ENCODE measurements at regions not wholly inside any gene's neighbourhood (a gene's known extent, or its start where the extent isn't known, plus 50 kb on each side); places are given as distances from the start of the nearest gene placed in this dataset.
"Not testable (repeated sequence)": the region's sequence is repeated elsewhere in the genome, so short reads cannot be mapped to it uniquely, and the experiment has no call there.

- DNase-seq (ENCODE audit: insufficient read length, low spot score): no peak
- FAIRE-seq: no peak
These were observed 404.8 kb upstream of the ACVR2A start for GRCh38 chr2:147439986-147440385.

DNA sequence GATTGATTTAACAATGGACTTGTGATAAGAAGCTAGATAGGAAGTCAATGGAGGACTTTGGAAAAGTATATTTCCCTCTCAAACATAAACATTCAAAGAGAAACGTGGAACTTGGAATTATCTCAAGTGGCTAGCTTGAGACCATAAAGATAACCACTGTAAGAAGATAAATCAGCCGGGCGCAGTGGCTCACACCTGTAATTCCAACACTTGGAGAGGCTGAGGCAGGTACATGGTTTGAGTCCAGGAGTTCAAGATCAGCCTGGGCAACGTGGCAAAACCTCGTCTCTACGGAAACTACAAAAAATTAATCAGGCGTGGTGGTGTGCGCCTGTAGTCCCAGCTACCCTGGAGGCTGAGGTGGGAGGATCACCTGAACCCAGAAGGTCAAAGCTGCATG, 405.9 kb upstream of the ACVR2A start:
- FAIRE-seq (no peak), DNase-seq (ENCODE audit: insufficient read length, low spot score) (no peak)

DNA sequence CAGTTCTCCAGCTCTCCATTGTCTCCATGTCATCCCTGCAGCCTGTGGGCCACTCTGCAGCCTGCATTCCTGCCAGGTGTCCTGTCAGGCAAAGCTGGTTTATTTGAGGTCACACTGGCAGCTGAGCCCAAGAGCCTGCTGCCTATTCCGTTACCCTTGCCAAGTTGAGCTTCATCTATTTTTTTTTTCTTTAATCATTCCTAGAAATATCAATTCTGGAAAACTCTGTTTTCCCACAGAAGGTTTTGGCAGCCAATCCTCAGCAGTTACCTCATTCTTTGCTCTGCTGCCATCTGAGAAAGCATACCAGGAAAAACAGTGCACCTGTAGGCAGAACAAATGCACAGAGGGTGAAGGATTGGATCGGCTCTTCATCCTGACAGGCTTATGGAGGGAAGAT, 411.0 kb upstream of the ACVR2A start:
- DNase-seq (ENCODE audit: insufficient read length, low spot score) (no peak), FAIRE-seq (no peak)

- DNase-seq (ENCODE audit: insufficient read length, low spot score): no peak
These were observed 414.4 kb upstream of the ACVR2A start for GRCh38 chr2:147430408-147430807.

GRCh38 chr2:147428120-147428747, 416.6 kb upstream of the ACVR2A start:
- no peak for FAIRE-seq

More at GRCh38 chr2:147430408-147430807, 414.4 kb upstream of the ACVR2A start:
- no peak for FAIRE-seq

DNA sequence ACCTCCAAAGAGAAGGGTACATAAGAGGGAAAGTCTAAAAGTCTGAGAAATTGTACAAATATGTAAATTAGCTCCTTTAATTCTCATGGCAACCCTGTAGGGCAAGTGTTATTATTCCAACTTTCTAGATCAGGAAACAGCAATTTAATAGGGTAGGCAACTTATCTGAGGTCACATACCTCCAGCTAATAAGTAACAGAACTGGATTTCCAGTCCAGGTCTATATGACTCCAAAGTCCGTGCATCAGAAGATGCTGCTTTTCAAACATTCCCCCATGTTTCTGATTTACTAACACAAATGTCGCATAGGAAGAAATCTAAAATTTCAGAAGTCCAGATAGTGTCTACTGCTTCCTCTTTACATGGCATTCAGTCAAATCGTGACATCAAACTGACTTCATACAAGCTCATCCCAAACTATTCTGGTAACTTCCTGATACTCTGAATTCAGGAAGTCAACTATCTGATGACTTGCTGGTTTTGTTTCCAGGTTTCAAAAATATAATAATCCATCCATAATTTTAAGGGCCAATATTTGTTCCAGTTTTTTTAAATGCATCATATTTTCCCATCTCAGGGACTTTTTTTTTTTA, 419.3 kb upstream of the ACVR2A start:
- DNase-seq (ENCODE audit: insufficient read length, low spot score) (no peak), FAIRE-seq (no peak)

More at GRCh38 chr2:147428120-147428747, 416.6 kb upstream of the ACVR2A start:
- no peak for DNase-seq (ENCODE audit: insufficient read length, low spot score)

GRCh38 chr2:147424766-147425165, 420.1 kb upstream of the ACVR2A start:
- FAIRE-seq (no peak), DNase-seq (ENCODE audit: insufficient read length, low spot score) (no peak)

- no peak for DNase-seq (ENCODE audit: insufficient read length, low spot score)
- no peak for FAIRE-seq
These were observed 423.7 kb upstream of the ACVR2A start for GRCh38 chr2:147420947-147421675.

GRCh38 chr2:147420517-147420916, 424.3 kb upstream of the ACVR2A start:
- DNase-seq (ENCODE audit: insufficient read length, low spot score) (no peak), FAIRE-seq (no peak)

DNA sequence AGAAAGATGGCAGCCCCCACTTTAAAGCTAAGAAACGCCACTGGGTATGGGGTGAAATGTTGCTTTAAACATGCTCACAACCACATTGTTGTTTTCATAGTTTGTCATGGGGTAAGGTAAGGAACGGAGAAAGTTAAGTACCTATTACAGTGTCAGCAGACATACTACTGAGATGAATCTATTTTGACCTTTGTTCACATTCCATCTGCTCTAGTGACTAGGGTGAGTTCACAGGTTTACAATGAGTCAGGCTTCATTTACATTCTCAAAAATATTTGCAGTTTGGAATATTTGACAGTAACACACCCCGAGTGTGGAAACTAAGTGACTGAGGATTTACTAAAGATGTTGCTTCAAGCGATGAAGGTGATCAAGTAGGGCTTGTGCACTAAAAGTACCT, 428.7 kb upstream of the ACVR2A start:
- DNase-seq (ENCODE audit: insufficient read length, low spot score): no peak
- FAIRE-seq: no peak

- not testable (repeated sequence) for FAIRE-seq
These were observed 430.2 kb upstream of the ACVR2A start for GRCh38 chr2:147414656-147415055.

GRCh38 chr2:147408357-147408756, 436.5 kb upstream of the ACVR2A start:
- FAIRE-seq (no peak), DNase-seq (ENCODE audit: insufficient read length, low spot score) (no peak)

More at GRCh38 chr2:147414656-147415055, 430.2 kb upstream of the ACVR2A start:
- DNase-seq (ENCODE audit: insufficient read length, low spot score): not testable (repeated sequence)

GRCh38 chr2:147405651-147406050, 439.2 kb upstream of the ACVR2A start:
- no peak for FAIRE-seq

GRCh38 chr2:147398996-147399395, 445.8 kb upstream of the ACVR2A start:
- DNase-seq (ENCODE audit: insufficient read length, low spot score) (no peak), FAIRE-seq (no peak)

More at GRCh38 chr2:147405651-147406050, 439.2 kb upstream of the ACVR2A start:
- no peak for DNase-seq (ENCODE audit: insufficient read length, low spot score)

- FAIRE-seq: no peak
- no peak for DNase-seq (ENCODE audit: insufficient read length, low spot score)
These were observed 446.5 kb upstream of the ACVR2A start for GRCh38 chr2:147398301-147398700.

DNA sequence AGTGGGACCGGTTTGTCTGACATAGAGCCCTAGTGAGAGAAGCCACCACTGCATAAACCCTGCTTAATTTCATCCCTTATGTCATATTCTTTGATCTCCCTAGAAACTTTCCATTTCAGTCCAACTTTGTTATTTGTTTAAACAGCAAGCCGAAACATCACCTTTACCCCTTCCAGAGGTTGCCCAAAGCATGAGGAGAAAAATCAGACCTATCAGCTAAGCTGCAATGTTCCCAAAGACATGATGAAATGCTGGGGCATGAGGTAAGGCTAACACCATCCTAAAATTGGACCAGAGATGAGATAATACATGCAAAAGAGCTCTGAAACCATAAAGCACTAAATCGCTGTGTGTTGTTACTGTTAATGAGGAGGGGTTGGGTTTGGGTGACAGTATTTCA, 447.9 kb upstream of the ACVR2A start:
- no peak for FAIRE-seq
- no peak for DNase-seq (ENCODE audit: insufficient read length, low spot score)

GRCh38 chr2:147394179-147394790, 450.5 kb upstream of the ACVR2A start:
- FAIRE-seq (no peak), DNase-seq (ENCODE audit: insufficient read length, low spot score) (no peak)

- FAIRE-seq (no peak), DNase-seq (ENCODE audit: insufficient read length, low spot score) (no peak)
These were observed 452.6 kb upstream of the ACVR2A start for GRCh38 chr2:147392180-147392579.

DNA sequence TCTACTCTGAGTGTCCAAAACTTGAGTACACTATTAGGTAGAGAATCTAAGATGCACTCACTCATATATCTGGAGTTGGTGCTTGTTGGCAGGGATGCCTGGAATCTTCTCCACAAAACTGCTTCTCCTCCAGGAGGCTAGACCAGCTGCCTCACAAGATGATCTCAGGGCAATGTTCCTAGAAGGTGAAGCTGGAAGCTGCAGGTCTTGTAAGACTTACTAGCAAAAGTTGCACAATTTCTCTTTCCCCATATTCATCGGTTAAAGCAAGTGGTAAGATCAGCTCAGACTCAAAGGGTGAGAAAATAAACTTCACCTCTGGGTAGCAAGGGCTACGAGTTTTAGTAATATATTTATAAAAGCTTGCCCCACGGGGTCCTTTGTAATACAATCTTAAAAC, 454.4 kb upstream of the ACVR2A start:
- no peak for DNase-seq (ENCODE audit: insufficient read length, low spot score)
- no peak for FAIRE-seq

GRCh38 chr2:147389218-147389617, 455.6 kb upstream of the ACVR2A start:
- no peak for DNase-seq (ENCODE audit: insufficient read length, low spot score)
- FAIRE-seq: no peak

GRCh38 chr2:147388217-147388616, 456.6 kb upstream of the ACVR2A start:
- no peak for DNase-seq (ENCODE audit: insufficient read length, low spot score)
- FAIRE-seq: no peak

Data from GM19239 (cell line).